Transverse colon (tissue), 4 donors: ENCODE measurements at regions not wholly inside any gene's neighbourhood (a gene's known extent, or its start where the extent isn't known, plus 50 kb on each side); places are given as distances from the start of the nearest gene placed in this dataset.

Experiments used
- EP300 ChIP-seq: sonication (generic); formaldehyde crosslinking; IDR thresholded peaks from one replicate; pipeline ENCODE4 v1.6.1; 2017; ENCODE audit warnings: antibody characterized with exemption, low read depth
- POLR2A ChIP-seq: fragments of 450-650 bp; IDR thresholded peaks from one replicate; pipeline ENCODE4 v1.6.1; 2016; ENCODE audit warnings: antibody characterized with exemption, mild to moderate bottlenecking, moderate library complexity
- POLR2AphosphoS5 ChIP-seq, 3 donors: sonication (generic); formaldehyde crosslinking; IDR thresholded peaks; one replicate each; pipeline ENCODE4 v1.6.1; 2016; ENCODE audit warnings: antibody characterized with exemption in 3 of 3
- TF ChIP-seq, protein P1 (sequence below), 5 experiments: fragments of 200-600 bp in 3 of 5; fragments of 450-650 bp in 2 of 5; sonication (generic) in 3 of 5; IDR thresholded peaks; 1 replicate in 2 of 5; 2 replicates in 3 of 5; pipeline ENCODE4 v1.5.1; 2016 to 2017; ENCODE audit warnings: antibody characterized with exemption in 5 of 5, inconsistent platforms in 3 of 5, mild to moderate bottlenecking in 2 of 5, moderate library complexity in 1 of 5

DNA sequence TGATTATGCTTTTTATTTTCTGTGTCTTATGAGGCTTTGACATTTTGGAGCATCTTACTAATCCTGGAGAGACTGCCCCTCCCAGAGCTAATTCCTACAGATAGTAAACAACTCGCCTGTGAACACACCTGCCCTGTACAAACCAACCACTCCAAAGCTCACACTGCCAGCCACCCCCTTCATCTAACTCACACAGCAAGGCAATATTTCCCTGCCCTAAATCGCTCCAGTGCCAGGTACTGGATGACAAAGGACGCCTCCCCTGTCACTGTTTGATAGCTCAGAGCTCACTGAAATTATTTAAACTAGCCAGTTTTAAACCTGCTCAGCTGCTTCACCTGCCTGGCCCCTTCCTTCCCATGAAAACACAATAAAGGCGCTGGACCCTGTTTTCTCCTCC is 535.1 kb upstream of the CELF2 start:
- TF ChIP-seq, protein P1, sequence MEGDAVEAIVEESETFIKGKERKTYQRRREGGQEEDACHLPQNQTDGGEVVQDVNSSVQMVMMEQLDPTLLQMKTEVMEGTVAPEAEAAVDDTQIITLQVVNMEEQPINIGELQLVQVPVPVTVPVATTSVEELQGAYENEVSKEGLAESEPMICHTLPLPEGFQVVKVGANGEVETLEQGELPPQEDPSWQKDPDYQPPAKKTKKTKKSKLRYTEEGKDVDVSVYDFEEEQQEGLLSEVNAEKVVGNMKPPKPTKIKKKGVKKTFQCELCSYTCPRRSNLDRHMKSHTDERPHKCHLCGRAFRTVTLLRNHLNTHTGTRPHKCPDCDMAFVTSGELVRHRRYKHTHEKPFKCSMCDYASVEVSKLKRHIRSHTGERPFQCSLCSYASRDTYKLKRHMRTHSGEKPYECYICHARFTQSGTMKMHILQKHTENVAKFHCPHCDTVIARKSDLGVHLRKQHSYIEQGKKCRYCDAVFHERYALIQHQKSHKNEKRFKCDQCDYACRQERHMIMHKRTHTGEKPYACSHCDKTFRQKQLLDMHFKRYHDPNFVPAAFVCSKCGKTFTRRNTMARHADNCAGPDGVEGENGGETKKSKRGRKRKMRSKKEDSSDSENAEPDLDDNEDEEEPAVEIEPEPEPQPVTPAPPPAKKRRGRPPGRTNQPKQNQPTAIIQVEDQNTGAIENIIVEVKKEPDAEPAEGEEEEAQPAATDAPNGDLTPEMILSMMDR (IDR thresholded peaks at IDR 0.05), result no peak
- no peak for TF ChIP-seq POLR2A
- TF ChIP-seq POLR2AphosphoS5 (IDR thresholded peaks at IDR 0.05), result no peak
- no peak for TF ChIP-seq EP300
